NCI-H2196 (cell line): ENCODE measurements at regions not wholly inside any gene's neighbourhood (a gene's known extent, or its start where the extent isn't known, plus 50 kb on each side); places are given as distances from the start of the nearest gene placed in this dataset.

Experiments used
- DNase-seq: peaks from one replicate; lab custom pipeline; 2025; ENCODE audit not compliant: unreplicated experiment; lab: John Stamatoyannopoulos, UW

DNA sequence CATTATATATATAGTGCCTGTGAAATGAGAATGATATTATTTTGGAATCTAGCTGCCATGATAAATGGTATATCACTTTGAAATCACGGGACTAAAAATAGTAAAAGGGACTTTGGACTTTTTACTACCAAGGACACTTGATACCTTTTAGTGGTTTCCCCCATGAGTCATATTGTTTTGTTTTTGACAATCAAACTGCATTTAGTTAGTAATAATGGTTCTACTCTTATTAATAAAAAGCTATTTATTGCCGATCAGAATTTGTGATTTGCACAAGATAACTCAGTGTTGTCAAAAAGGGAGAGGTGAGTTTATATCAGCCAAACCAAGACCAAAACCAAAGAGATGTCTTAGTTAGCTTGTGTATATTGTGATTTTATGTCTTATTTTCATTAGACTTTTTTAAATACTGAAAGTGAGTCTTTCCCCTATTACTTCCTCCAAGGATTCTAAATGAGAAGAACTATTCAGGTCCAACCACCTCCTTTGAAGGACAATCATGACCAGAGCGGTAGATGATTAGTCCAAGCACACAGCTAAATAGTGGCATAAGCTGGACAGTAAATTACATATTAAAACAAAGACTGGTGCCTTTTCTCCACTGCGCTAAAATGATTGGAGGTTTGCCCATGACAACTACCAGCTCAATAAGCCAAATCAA, 281.7 kb upstream of the ESRRG start:
- no peak for DNase-seq

DNA sequence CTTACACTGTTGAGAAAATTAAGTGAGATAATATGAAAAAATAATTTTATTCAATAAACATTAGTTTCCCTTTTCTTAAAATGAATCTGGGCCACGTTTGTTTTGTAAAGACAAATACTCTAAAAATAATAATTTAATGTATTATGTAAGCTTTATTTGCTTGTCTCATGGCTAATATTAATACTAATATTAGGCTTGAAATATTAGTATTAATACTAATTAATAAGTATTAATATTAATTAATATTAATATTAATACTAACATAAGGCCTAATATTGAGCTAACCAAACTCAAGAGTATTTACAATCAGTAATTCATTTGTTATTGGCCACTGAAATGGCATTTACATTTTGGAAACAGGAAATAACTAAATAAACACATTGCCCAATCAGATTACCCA, 280.1 kb upstream of the ESRRG start:
- no peak for DNase-seq

DNA sequence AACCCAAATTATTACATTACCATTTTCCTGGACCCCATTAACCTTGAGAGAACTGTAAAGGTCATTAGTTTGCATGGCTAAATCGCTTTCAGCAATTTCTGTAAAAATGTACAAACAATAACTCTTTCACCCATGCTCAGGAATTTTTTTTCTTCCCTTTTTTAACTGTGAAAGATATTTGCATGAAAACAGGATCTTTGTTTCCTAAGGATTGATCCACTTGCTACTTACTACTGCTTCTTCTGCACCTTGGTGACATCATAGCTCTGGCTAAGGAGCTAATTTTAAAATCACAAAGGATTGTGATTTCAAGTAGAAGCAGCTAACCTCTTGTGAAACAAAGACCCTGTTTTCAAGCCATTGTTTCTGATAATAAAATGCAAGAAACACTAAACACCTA, 274.6 kb upstream of the ESRRG start:
- no peak for DNase-seq

- DNase-seq = no peak
Observed at GRCh38 chr1:216997069-216997468, 273.8 kb upstream of the ESRRG start.

- DNase-seq = no peak
Observed at GRCh38 chr1:216984536-216984935, 261.3 kb upstream of the ESRRG start.

DNA sequence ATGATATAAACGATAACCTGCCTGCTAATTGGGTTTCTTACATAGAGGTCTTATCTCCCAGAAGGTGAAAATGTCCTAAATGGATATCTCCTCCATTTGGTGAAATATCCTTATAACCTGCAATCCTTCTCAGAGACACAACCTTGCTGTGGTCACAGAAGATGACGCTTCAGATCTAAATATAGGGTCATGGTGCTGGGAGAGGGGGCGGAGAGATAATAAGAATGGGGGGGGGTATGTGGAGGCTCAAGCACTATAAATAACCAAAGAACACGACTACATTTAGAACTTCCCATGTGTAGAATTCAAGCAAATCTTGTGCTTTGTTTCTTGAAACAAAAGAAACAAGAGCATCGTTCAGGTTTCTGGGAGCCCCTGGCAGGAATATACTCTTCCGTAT, 260.6 kb upstream of the ESRRG start:
- DNase-seq = no peak

- DNase-seq = no peak
Observed at GRCh38 chr1:216961516-216961915, 238.3 kb upstream of the ESRRG start.

DNA sequence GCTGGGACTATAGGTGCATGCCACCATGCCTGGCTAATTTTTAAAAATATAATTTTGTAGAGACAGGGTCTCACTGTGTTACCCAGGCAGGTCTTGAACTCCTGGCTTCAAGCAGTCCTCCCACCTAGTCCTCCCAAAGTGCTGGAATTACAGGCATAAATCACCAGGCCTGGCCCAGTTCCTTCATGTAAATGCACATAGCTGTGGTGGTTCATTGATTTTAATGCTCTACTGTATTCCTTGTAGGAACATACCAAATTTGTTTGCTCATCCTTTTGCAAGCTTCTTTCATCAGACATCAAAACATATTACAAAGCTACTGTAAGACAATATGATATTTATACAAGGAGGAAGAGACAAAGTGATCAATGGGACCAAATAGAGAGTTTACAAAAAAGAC, 237.5 kb upstream of the ESRRG start:
- no peak for DNase-seq

DNA sequence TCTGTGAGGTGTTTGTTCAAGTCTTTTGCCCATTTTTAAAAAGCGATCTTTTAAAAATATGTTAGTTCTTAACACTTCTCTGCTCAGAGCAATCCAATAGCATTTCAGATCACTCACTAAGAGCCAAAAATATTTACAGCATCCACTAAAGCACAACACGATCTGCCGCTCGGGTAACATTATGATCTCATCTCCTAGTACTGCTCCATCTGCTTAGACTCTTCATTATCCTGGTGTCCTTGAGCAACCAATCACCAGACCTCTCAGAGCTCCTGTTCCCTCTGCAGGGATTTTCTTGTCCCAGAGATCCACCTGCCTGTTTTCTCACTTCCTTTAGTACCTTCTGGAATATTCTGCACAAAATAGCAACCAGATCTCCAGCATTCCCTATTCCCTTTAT, 235.3 kb upstream of the ESRRG start:
- no peak for DNase-seq

- DNase-seq = no peak
Observed at GRCh38 chr1:216953495-216953894, 230.3 kb upstream of the ESRRG start.

DNA sequence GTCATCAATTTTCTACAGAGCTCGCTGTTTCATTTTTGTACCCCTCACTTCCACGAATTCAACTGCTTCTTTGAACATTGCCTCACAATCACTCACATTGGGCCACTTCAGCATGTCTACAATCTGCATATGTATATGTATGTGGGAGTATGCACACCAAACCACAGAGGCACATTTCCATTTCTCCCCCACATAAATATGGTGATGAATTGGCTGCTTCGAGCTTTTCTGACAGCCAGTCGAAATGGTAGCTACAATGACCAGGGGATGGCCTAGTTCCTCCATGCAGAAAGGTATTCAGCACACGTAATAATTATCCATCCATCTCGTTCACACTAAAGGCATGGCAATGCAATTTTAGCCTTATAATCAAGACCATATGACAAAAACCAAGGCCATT, 229.6 kb upstream of the ESRRG start:
- DNase-seq = no peak

- no peak for DNase-seq
Observed at GRCh38 chr1:216945538-216946080, 222.4 kb upstream of the ESRRG start.

- DNase-seq = no peak
Observed at GRCh38 chr1:216944864-216945510, 221.8 kb upstream of the ESRRG start.

- no peak for DNase-seq
Observed at GRCh38 chr1:216937491-216937890, 214.3 kb upstream of the ESRRG start.

- DNase-seq = no peak
Observed at GRCh38 chr1:216936779-216937178, 213.6 kb upstream of the ESRRG start.

GRCh38 chr1:216935901-216936300, 212.7 kb upstream of the ESRRG start:
- no peak for DNase-seq

GRCh38 chr1:216932424-216932823, 209.2 kb upstream of the ESRRG start:
- DNase-seq = no peak

GRCh38 chr1:216929870-216930582, 206.8 kb upstream of the ESRRG start:
- no peak for DNase-seq

- DNase-seq = no peak
Observed at GRCh38 chr1:216927633-216928032, 204.4 kb upstream of the ESRRG start.

GRCh38 chr1:216926720-216927510, 203.7 kb upstream of the ESRRG start:
- DNase-seq = no peak

- no peak for DNase-seq
Observed at GRCh38 chr1:216925962-216926625, 202.9 kb upstream of the ESRRG start.
